ENCODE measurements at regions not wholly inside any gene's neighbourhood (a gene's known extent, or its start where the extent isn't known, plus 50 kb on each side); places are given as distances from the start of the nearest gene placed in this dataset.

GRCh38 chr12:77116277-77116676 lies 50.9 kb upstream of the E2F7 start (continued):
- TF ChIP-seq AEBP2 (tag by site-specific recombination; IDR thresholded peaks at IDR 0.05; ENCODE audit: borderline replicate concordance): no peak
- TF ChIP-seq ZNF155 (tag by site-specific recombination; IDR thresholded peaks at IDR 0.05): no peak
- TF ChIP-seq SP2 (tag by site-specific recombination; IDR thresholded peaks at IDR 0.05): no peak
- no peak for TF ChIP-seq ZNF558 (tag by site-specific recombination; IDR thresholded peaks at IDR 0.05)
- no peak for TF ChIP-seq ZNF175 (tag by site-specific recombination; IDR thresholded peaks at IDR 0.05)
- TF ChIP-seq YY2 (tag by site-specific recombination; IDR thresholded peaks at IDR 0.05): no peak
- no peak for TF ChIP-seq ZNF560 (tag by site-specific recombination; IDR thresholded peaks at IDR 0.05; ENCODE audit: borderline replicate concordance)
- no peak for TF ChIP-seq ZNF140 (tag by site-specific recombination; IDR thresholded peaks at IDR 0.05)
- no peak for TF ChIP-seq TRIM28 (IDR thresholded peaks at IDR 0.05; ENCODE audit: borderline replicate concordance, low read length)
- TF ChIP-seq ZNF433 (tag by site-specific recombination; IDR thresholded peaks at IDR 0.05; ENCODE audit: low read depth): no peak

- Histone ChIP-seq H3K4me1 (ENCODE audit: control insufficient read depth, insufficient read depth, low read length) (no peaks in the 10 kb centered on the region; the same call in 1 of the 2 replicates), H3K36me3 (ENCODE audit: control insufficient read depth in 2 of 2, insufficient read depth in 1 of 2, low read length in 2 of 2) (no peaks in the 10 kb centered on the region), H3K4me3 (ENCODE audit: low read depth, low read length) (no peak overlapping the region), H3K27ac (ENCODE audit: extremely low read depth, low read depth, low read length) (no peak overlapping the region), H3K9me3 (ENCODE audit: control insufficient read depth, insufficient read depth, low read depth, low read length) (peaks cover 4% of the 10 kb centered on the region)
- ChIA-PET CTCF (no interaction called here), POLR2A (no interaction called here)
- TF ChIP-seq ZNF19 (tag by site-specific recombination; IDR thresholded peaks at IDR 0.05; ENCODE audit: low read depth) (no peak), ZNF184 (tag by site-specific recombination; IDR thresholded peaks at IDR 0.05) (no peak)
Observed at GRCh38 chr12:77115471-77115870, 50.1 kb upstream of the E2F7 start.

Measured in HEK293 (cell line).